Erythroblast (primary cell): ENCODE measurements at regions not wholly inside any gene's neighbourhood (a gene's known extent, or its start where the extent isn't known, plus 50 kb on each side); places are given as distances from the start of the nearest gene placed in this dataset.

Source experiments
- GATA1 ChIP-seq: IDR thresholded peaks from 2 replicates; pipeline ENCODE4 v1.6.1; 2011; ENCODE audit warnings: low read depth, mild to moderate bottlenecking, control low read depth, low read length, moderate library complexity
- POLR2A ChIP-seq: IDR thresholded peaks from 2 replicates; pipeline ENCODE4 v1.6.1; 2011; ENCODE audit warnings: mild to moderate bottlenecking, low read length

DNA sequence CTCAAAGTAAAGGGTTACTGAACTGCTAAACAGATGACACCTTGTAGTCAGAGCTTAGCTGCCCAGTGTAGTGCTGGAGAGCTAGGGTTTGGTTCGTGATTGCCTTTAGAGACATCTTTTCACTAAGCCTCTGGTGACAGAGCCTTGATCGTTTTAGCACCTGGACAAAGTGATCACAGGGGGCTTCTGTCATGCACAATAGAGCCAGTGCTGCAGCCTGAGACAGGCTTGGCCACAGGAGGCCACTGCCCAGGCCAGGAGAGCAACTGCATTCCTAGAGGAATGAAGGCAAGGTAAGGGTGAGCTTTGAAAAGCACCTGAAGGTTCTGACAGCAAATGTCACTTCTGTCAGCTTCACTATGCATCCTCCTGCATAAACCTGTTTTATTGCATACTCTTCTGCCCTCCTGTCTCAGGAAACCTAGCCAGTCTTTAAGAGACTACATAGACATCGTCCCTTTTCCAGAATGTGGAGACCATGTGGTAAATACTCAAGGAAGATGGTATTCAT is 122.9 kb downstream of the NPY start:
- TF ChIP-seq POLR2A (no peak), GATA1 (no peak)
